SK-N-SH (cell line): ENCODE measurements at regions not wholly inside any gene's neighbourhood (a gene's known extent, or its start where the extent isn't known, plus 50 kb on each side); places are given as distances from the start of the nearest gene placed in this dataset.
"Not testable (repeated sequence)": the region's sequence is repeated elsewhere in the genome, so short reads cannot be mapped to it uniquely, and the experiment has no call there.

Source experiments
- CTCF ChIA-PET: fragments of 300-600, 350-600 bp; formaldehyde crosslinking; extraction: SDS; loops from one replicate; lab custom pipeline; 2021; lab: Yijun Ruan, JAX
- POLR2A ChIA-PET: fragments of 350-600 bp; sonication (Branson Sonifier 250); formaldehyde crosslinking; extraction: SDS; loops from one replicate; lab custom pipeline; 2020; ENCODE audit warnings: antibody characterized with exemption, inconsistent platforms; lab: Yijun Ruan, JAX
- DNase-seq: peaks from one replicate; pipeline ENCODE4 v3.0.0; 2012
- H2AFZ ChIP-seq: fragments of 200-600 bp; sonication (generic); 2 replicates; pipeline ENCODE4 v1.8.1; 2016; ENCODE audit warnings: antibody characterized with exemption, mild to moderate bottlenecking, low read depth
- H3F3A ChIP-seq: fragments of 200-600 bp; sonication (generic); replicated peaks from 2 replicates; pipeline ENCODE3; 2016; ENCODE audit warnings: antibody characterized with exemption, mild to moderate bottlenecking; ENCODE audit not compliant: insufficient read depth
- H3K27ac ChIP-seq, 2 experiments: fragments of 200-500 bp in 1 of 2; fragments of 200-600 bp in 1 of 2; sonication (Bioruptor generic) in 1 of 2; sonication (generic), shearing (Covaris generic) in 1 of 2; 2 replicates each; pipeline versions ENCODE4 v1.5.1 to v1.6.1; 2014 to 2016; ENCODE audit warnings: low read depth in 2 of 2, inconsistent platforms in 1 of 2, low read length in 1 of 2, mild to moderate bottlenecking in 1 of 2, mixed read lengths in 1 of 2
- H3K27me3 ChIP-seq: fragments of 200-600 bp; sonication (generic), shearing (Covaris generic); 2 replicates; pipeline ENCODE4 v1.6.1; 2016; ENCODE audit warnings: mixed run types; ENCODE audit not compliant: insufficient read depth
- H3K36me3 ChIP-seq, 2 experiments: fragments of 200-500 bp in 1 of 2; fragments of 200-600 bp in 1 of 2; sonication (Bioruptor generic) in 1 of 2; sonication (generic) in 1 of 2; replicated peaks in 1 of 2; 2 replicates each; pipeline versions ENCODE3 to v1.5.1; 2014 to 2016; ENCODE audit warnings: low read length in 1 of 2, mild to moderate bottlenecking in 1 of 2; ENCODE audit not compliant: insufficient read depth in 2 of 2, control insufficient read depth in 1 of 2
- H3K4me1 ChIP-seq, 2 experiments: fragments of 200-500 bp in 1 of 2; fragments of 200-600 bp in 1 of 2; sonication (Bioruptor generic) in 1 of 2; sonication (generic), shearing (Covaris generic) in 1 of 2; 2 replicates each; pipeline versions ENCODE4 v1.5.1 to v1.6.1; 2014 to 2016; ENCODE audit warnings: low read depth in 1 of 2, low read length in 1 of 2, mixed run types in 1 of 2; ENCODE audit not compliant: insufficient read depth in 2 of 2, control insufficient read depth in 1 of 2
- H3K4me2 ChIP-seq: fragments of 200-600 bp; sonication (generic), shearing (Covaris generic); 2 replicates; pipeline ENCODE4 v1.6.1; 2017; ENCODE audit warnings: mixed run types
- H3K4me3 ChIP-seq, 2 experiments: fragments of 200-500 bp in 1 of 2; fragments of 200-600 bp in 1 of 2; sonication (Bioruptor generic) in 1 of 2; sonication (generic), shearing (Covaris generic) in 1 of 2; 2 replicates each; pipeline versions ENCODE4 v1.5.1 to v1.8.1; 2014 to 2016; ENCODE audit warnings: low read depth in 2 of 2, inconsistent platforms in 1 of 2, low read length in 1 of 2, mild to moderate bottlenecking in 1 of 2, mixed read lengths in 1 of 2, moderate library complexity in 1 of 2
- H3K79me2 ChIP-seq: fragments of 200-600 bp; sonication (generic); 2 replicates; pipeline ENCODE4 v1.8.1; 2017; ENCODE audit warnings: mild to moderate bottlenecking; ENCODE audit not compliant: insufficient read depth
- H3K9ac ChIP-seq: fragments of 200-600 bp; sonication (generic); 2 replicates; pipeline ENCODE4 v1.6.1; 2017; ENCODE audit warnings: mixed run types
- H3K9me2 ChIP-seq: fragments of 200-600 bp; sonication (generic); 2 replicates; pipeline ENCODE4 v1.6.1; 2017; ENCODE audit warnings: mixed run types
- H3K9me3 ChIP-seq: fragments of 200-600 bp; sonication (generic); 2 replicates; pipeline ENCODE4 v1.6.1; 2017; ENCODE audit warnings: mixed run types, mild to moderate bottlenecking, moderate library complexity
- H4K20me1 ChIP-seq: fragments of 200-600 bp; sonication (generic); 2 replicates; pipeline ENCODE4 v1.6.1; 2017; ENCODE audit warnings: mild to moderate bottlenecking, mixed run types; ENCODE audit not compliant: insufficient read depth
- CHD2 ChIP-seq: fragments of 150-350 bp; IDR thresholded peaks from 2 replicates; pipeline ENCODE4 v1.6.1; 2018; ENCODE audit warnings: low read length; ENCODE audit not compliant: partially characterized antibody
- EP300 ChIP-seq, 2 experiments: IDR thresholded peaks; 2 replicates each; pipeline versions ENCODE4 v1.4.0 to v1.6.1; 2012; ENCODE audit warnings: borderline replicate concordance in 1 of 2, low read depth in 1 of 2, low read length in 1 of 2
- EZH2phosphoT487 ChIP-seq: fragments of 200-600 bp; sonication (generic); IDR thresholded peaks from 2 replicates; pipeline ENCODE4 v1.6.1; 2017; ENCODE audit warnings: low read depth, mixed run types, mild to moderate bottlenecking, antibody characterized with exemption, moderate library complexity, borderline replicate concordance
- FOXM1 ChIP-seq: IDR thresholded peaks from 2 replicates; pipeline ENCODE4 v1.4.0; 2012; ENCODE audit warnings: low read depth, mild to moderate bottlenecking
- GATA2 ChIP-seq: sonication (generic); formaldehyde crosslinking; IDR thresholded peaks from 2 replicates; pipeline ENCODE4 v1.5.0; 2020; ENCODE audit warnings: mild to moderate bottlenecking, missing genetic modification reagents
- POLR2AphosphoS5 ChIP-seq: IDR thresholded peaks from 2 replicates; pipeline ENCODE4 v1.6.1; 2012; ENCODE audit warnings: low read depth, low read length
- TEAD4 ChIP-seq: IDR thresholded peaks from 2 replicates; pipeline ENCODE4 v1.4.0; 2012; ENCODE audit warnings: mild to moderate bottlenecking, borderline replicate concordance; ENCODE audit not compliant: insufficient read depth
- USF1 ChIP-seq: IDR thresholded peaks from 2 replicates; pipeline ENCODE4 v1.4.0; 2012; ENCODE audit warnings: low read depth, borderline replicate concordance
- ZBTB33 ChIP-seq: IDR thresholded peaks from 2 replicates; pipeline ENCODE4 v1.4.0; 2012; ENCODE audit warnings: low read depth, borderline replicate concordance
- WGBS: methylation state at CpG from one replicate; pipeline ENCODE4 v1.1.6; 2017; ENCODE audit warnings: low lambda C conversion rate; 5-methylcytosine and 5-hydroxymethylcytosine counted together

- Histone ChIP-seq H3K4me1 (no peaks in the 10 kb centered on the region), H3K27ac (no peak overlapping the region), H3K27me3 (no peaks in the 10 kb centered on the region), H3K9me3 (no peaks in the 10 kb centered on the region), H3K4me2 (no peak overlapping the region), H3K9me2 (no peaks in the 10 kb centered on the region), H2AFZ (no peak overlapping the region), H4K20me1 (no peaks in the 10 kb centered on the region), H3K79me2 (no peaks in the 10 kb centered on the region), H3K36me3 (no peaks in the 10 kb centered on the region), H3K4me3 (no peak overlapping the region), H3F3A (no peaks in the 10 kb centered on the region), H3K9ac (no peak overlapping the region)
- TF ChIP-seq EZH2phosphoT487 (no peak), POLR2AphosphoS5 (no peak), EP300 (IDR thresholded peaks at IDR 0.05; ENCODE audit: borderline replicate concordance in 1 of 2, low read depth in 1 of 2, low read length in 1 of 2) (no peak), TEAD4 (no peak)
- CTCF ChIA-PET = no interaction called here
- POLR2A ChIA-PET = no interaction called here
- no peak for DNase-seq
- WGBS = 54% methylated on average over 1 of the region's 1 CpG
Measured at GRCh38 chr11:23644443-23644842, 784.2 kb upstream of the CCDC179 start.

GRCh38 chr11:23652336-23652735 is 792.1 kb upstream of the CCDC179 start:
- not testable (repeated sequence) for H3K9me3 ChIP-seq
- 88% methylated on average over 20 of the region's 20 CpGs for WGBS

GRCh38 chr11:23653071-23653675 is 792.9 kb upstream of the CCDC179 start:
- no peaks in the 10 kb centered on the region for H4K20me1 ChIP-seq
- DNase-seq = no peak
- H3K9me2 ChIP-seq = no peaks in the 10 kb centered on the region
- no peak overlapping the region for H3K4me3 ChIP-seq
- H3K4me2 ChIP-seq = no peak overlapping the region
- no peaks in the 10 kb centered on the region for H3K79me2 ChIP-seq
- H3K36me3 ChIP-seq = no peaks in the 10 kb centered on the region
- H3K27me3 ChIP-seq = no peaks in the 10 kb centered on the region
- TF ChIP-seq ZBTB33 = no peak
- no peak for TF ChIP-seq USF1
- no peak for TF ChIP-seq FOXM1
- TF ChIP-seq CHD2 = no peak
- no peak for TF ChIP-seq GATA2 (CRISPR knock-in tag)
- 80% methylated on average over 1 of the region's 33 CpGs for WGBS
- no peaks in the 10 kb centered on the region for H3F3A ChIP-seq
- no peaks in the 10 kb centered on the region for H3K9me3 ChIP-seq
- ChIA-PET CTCF (interaction anchor here (1.6 kb wide), 1 partner anchor 113 kb away, joined by 5 read pairs; no protein-coding TSS in a partner anchor), POLR2A (no interaction called here)
- H2AFZ ChIP-seq = no peak overlapping the region
- no peak overlapping the region for H3K27ac ChIP-seq
- no peaks in the 10 kb centered on the region for H3K4me1 ChIP-seq
- no peak overlapping the region for H3K9ac ChIP-seq

More at GRCh38 chr11:23652336-23652735, 792.1 kb upstream of the CCDC179 start:
- H3K27ac ChIP-seq, H3K36me3 ChIP-seq, H2AFZ ChIP-seq, POLR2A ChIA-PET, H3K4me3 ChIP-seq, H3K79me2 ChIP-seq, H3K9me2 ChIP-seq, H3K4me2 ChIP-seq, H4K20me1 ChIP-seq, H3K27me3 ChIP-seq, H3F3A ChIP-seq, DNase-seq, H3K9ac ChIP-seq, H3K4me1 ChIP-seq: not testable (repeated sequence)
- CTCF ChIA-PET = interaction anchor here (0.6 kb wide), 1 partner anchor 715 kb away, joined by 3 read pairs; no protein-coding TSS in a partner anchor
